ENCODE measurements at regions not wholly inside any gene's neighbourhood (a gene's known extent, or its start where the extent isn't known, plus 50 kb on each side); places are given as distances from the start of the nearest gene placed in this dataset.

DNA sequence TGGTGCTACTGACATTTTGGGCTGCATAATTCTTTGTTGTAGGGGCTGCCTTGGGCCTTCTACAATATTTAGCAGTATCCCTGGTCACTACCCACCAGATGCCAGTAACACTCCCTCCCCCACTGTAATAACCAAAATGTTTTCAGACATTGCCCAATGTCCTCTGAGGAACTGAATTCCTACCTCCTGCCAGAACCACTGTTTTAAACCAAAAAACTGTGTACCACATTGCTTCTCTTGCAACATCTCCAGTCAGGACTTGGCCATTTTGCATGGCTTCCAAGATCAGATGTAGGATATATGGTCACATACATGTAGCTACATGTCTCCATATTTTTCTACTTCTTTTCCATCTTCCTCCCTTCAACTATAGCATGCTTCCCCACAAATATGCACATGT, 97.4 kb upstream of the IFNGR1 start:
- TF ChIP-seq POLR2A (IDR thresholded peaks at IDR 0.05), result no peak
- TF ChIP-seq, protein P1, sequence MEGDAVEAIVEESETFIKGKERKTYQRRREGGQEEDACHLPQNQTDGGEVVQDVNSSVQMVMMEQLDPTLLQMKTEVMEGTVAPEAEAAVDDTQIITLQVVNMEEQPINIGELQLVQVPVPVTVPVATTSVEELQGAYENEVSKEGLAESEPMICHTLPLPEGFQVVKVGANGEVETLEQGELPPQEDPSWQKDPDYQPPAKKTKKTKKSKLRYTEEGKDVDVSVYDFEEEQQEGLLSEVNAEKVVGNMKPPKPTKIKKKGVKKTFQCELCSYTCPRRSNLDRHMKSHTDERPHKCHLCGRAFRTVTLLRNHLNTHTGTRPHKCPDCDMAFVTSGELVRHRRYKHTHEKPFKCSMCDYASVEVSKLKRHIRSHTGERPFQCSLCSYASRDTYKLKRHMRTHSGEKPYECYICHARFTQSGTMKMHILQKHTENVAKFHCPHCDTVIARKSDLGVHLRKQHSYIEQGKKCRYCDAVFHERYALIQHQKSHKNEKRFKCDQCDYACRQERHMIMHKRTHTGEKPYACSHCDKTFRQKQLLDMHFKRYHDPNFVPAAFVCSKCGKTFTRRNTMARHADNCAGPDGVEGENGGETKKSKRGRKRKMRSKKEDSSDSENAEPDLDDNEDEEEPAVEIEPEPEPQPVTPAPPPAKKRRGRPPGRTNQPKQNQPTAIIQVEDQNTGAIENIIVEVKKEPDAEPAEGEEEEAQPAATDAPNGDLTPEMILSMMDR (IDR thresholded peaks at IDR 0.05), result no peak

All from esophagus squamous epithelium (tissue), 4 donors.